Parathyroid adenoma (tissue), 2 donors: ENCODE measurements at regions not wholly inside any gene's neighbourhood (a gene's known extent, or its start where the extent isn't known, plus 50 kb on each side); places are given as distances from the start of the nearest gene placed in this dataset.

Experiments used
- H2AFZ ChIP-seq: fragments of 300-600 bp; sonication (generic); one replicate; pipeline ENCODE4 v1.7.0; 2017; ENCODE audit warnings: antibody characterized with exemption, mild to moderate bottlenecking
- H3K27ac ChIP-seq: fragments of 300-600 bp; sonication (generic); one replicate; pipeline ENCODE4 v1.7.0; 2017
- H3K27me3 ChIP-seq: fragments of 300-600 bp; sonication (generic); one replicate; pipeline ENCODE4 v1.7.0; 2017; ENCODE audit warnings: low read length; ENCODE audit not compliant: control insufficient read depth, insufficient read depth
- H3K36me3 ChIP-seq: fragments of 300-600 bp; sonication (generic); one replicate; pipeline ENCODE4 v1.7.0; 2017; ENCODE audit warnings: low read length; ENCODE audit not compliant: control insufficient read depth, insufficient read depth
- H3K4me1 ChIP-seq: fragments of 300-600 bp; sonication (generic); one replicate; pipeline ENCODE4 v1.7.0; 2017; ENCODE audit warnings: control low read depth
- H3K4me2 ChIP-seq: fragments of 300-600 bp; sonication (generic); one replicate; pipeline ENCODE4 v1.7.0; 2017; ENCODE audit warnings: low read length
- H3K4me3 ChIP-seq: fragments of 300-600 bp; sonication (generic); one replicate; pipeline ENCODE4 v1.7.0; 2017; ENCODE audit warnings: low read depth, low read length
- H3K79me2 ChIP-seq: fragments of 300-600 bp; sonication (generic); one replicate; pipeline ENCODE4 v1.7.0; 2017; ENCODE audit warnings: control low read depth
- H3K9ac ChIP-seq: fragments of 300-600 bp; sonication (generic); one replicate; pipeline ENCODE4 v1.7.0; 2017; ENCODE audit warnings: mild to moderate bottlenecking
- H3K9me3 ChIP-seq: fragments of 300-600 bp; sonication (generic); one replicate; pipeline ENCODE4 v1.7.0; 2017; ENCODE audit warnings: low read length; ENCODE audit not compliant: control insufficient read depth
- CTCF ChIP-seq: fragments of 300-600 bp; sonication (generic); IDR thresholded peaks from one replicate; pipeline ENCODE4 v1.7.0; 2017; ENCODE audit warnings: antibody characterized with exemption, mild to moderate bottlenecking
- donor health status: primary hyperparathyroidism.

GRCh38 chr3:6518709-6519345 is 342.1 kb upstream of the GRM7 start:
- Histone ChIP-seq H3K4me3 (no peak overlapping the region), H3K4me2 (no peak overlapping the region), H3K9ac (no peak overlapping the region), H3K79me2 (no peaks in the 10 kb centered on the region), H2AFZ (no peak overlapping the region), H3K36me3 (no peaks in the 10 kb centered on the region), H3K4me1 (no peaks in the 10 kb centered on the region), H3K9me3 (no peaks in the 10 kb centered on the region), H3K27ac (no peak overlapping the region), H3K27me3 (no peaks in the 10 kb centered on the region)
- no peak for TF ChIP-seq CTCF

GRCh38 chr3:6521369-6522113 is 339.4 kb upstream of the GRM7 start:
- no peak overlapping the region for H3K4me2 ChIP-seq
- H3K27ac ChIP-seq, result no peak overlapping the region
- H3K4me1 ChIP-seq, result no peaks in the 10 kb centered on the region
- no peak overlapping the region for H2AFZ ChIP-seq
- H3K9ac ChIP-seq, result no peak overlapping the region
- H3K36me3 ChIP-seq, result no peaks in the 10 kb centered on the region
- no peaks in the 10 kb centered on the region for H3K9me3 ChIP-seq
- no peak for TF ChIP-seq CTCF
- H3K27me3 ChIP-seq, result no peaks in the 10 kb centered on the region
- H3K4me3 ChIP-seq, result no peak overlapping the region
- no peaks in the 10 kb centered on the region for H3K79me2 ChIP-seq

DNA sequence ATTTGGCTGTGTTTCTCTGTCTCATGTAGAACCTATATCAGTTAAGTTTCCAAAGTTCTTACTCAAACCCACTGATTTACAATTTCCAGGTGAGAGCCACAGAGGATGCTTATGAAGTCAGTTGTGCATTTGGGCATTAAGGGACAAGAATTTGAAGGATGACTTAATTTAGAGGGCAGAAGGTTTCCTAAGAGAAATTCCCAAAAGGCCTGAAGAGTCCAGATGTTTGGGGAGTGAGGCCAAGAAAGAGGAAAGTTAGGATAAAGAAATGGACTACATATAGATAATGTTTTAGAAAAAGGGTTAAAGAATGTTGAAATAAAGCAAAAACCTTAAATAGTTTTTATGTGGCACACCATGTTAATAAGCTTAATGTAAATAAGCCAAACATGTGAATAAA is 338.7 kb upstream of the GRM7 start:
- Histone ChIP-seq H3K36me3 (no peaks in the 10 kb centered on the region), H3K4me1 (no peaks in the 10 kb centered on the region), H3K9ac (no peak overlapping the region), H3K27ac (no peak overlapping the region), H3K4me2 (no peak overlapping the region), H2AFZ (no peak overlapping the region), H3K79me2 (no peaks in the 10 kb centered on the region), H3K9me3 (no peaks in the 10 kb centered on the region), H3K27me3 (no peaks in the 10 kb centered on the region), H3K4me3 (no peak overlapping the region)
- no peak for TF ChIP-seq CTCF

- Histone ChIP-seq H2AFZ (no peak overlapping the region), H3K4me1 (no peaks in the 10 kb centered on the region), H3K79me2 (no peaks in the 10 kb centered on the region), H3K4me2 (no peak overlapping the region), H3K27ac (no peak overlapping the region), H3K4me3 (no peak overlapping the region), H3K9me3 (no peaks in the 10 kb centered on the region), H3K9ac (no peak overlapping the region), H3K36me3 (no peaks in the 10 kb centered on the region), H3K27me3 (no peaks in the 10 kb centered on the region)
- TF ChIP-seq CTCF, result no peak
These were observed 337.9 kb upstream of the GRM7 start for GRCh38 chr3:6523043-6523442.

DNA sequence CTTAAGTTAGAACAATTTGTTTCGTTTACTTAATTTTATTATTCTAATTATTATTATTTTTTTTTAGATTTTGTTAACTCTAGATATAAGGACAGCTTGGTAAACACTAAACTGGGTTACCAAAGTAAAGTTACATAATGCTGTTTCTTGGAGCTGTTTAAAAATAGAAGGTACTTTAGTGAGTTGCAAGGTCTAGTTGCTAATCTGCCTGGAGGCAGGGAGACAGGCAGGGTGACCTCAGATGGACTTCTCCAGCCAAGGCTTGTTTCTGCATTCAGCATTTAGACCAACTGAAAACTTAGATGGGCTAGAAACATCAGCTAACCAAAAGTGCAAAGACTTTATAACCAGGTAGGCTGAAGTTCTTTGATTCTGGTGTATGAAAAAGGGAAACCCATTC is 336.4 kb upstream of the GRM7 start:
- Histone ChIP-seq H3K9ac (no peak overlapping the region), H3K4me2 (no peak overlapping the region), H2AFZ (no peak overlapping the region), H3K36me3 (no peaks in the 10 kb centered on the region), H3K79me2 (no peaks in the 10 kb centered on the region), H3K27ac (no peak overlapping the region), H3K9me3 (no peaks in the 10 kb centered on the region), H3K4me1 (no peaks in the 10 kb centered on the region), H3K4me3 (no peak overlapping the region), H3K27me3 (no peaks in the 10 kb centered on the region)
- no peak for TF ChIP-seq CTCF
